HCT116 (cell line): ENCODE measurements at regions not wholly inside any gene's neighbourhood (a gene's known extent, or its start where the extent isn't known, plus 50 kb on each side); places are given as distances from the start of the nearest gene placed in this dataset.
"Not testable (repeated sequence)": the region's sequence is repeated elsewhere in the genome, so short reads cannot be mapped to it uniquely, and the experiment has no call there.

Experiments used
- ATAC-seq: fragments of 200-7000 bp; cut with Tn5 transposase; 2 replicates; pipeline ENCODE4 v1.9.1; 2020; ENCODE audit warnings: mild to moderate bottlenecking, moderate library complexity
- BruUV-seq: library from RNA; stranded (reverse); fragments of 400-500 nt; replicated peaks from 2 replicates; lab custom pipeline; 2021; lab: Mats Ljungman, UMichigan
- CTCF ChIA-PET: fragments of 300-600 bp; sonication (Branson Sonifier 250); formaldehyde crosslinking; loops from one replicate; lab custom pipeline; 2021; ENCODE audit warnings: antibody characterized with exemption; lab: Charles Lee
- POLR2A ChIA-PET: fragments of 300-600, 350-600 bp; sonication (Branson Sonifier 250); formaldehyde crosslinking; loops from one replicate; lab custom pipeline; 2021; ENCODE audit warnings: antibody characterized with exemption; lab: Charles Lee
- RAD21 ChIA-PET, 2 experiments: fragments of 300-600 bp; sonication (Branson Sonifier 250); formaldehyde crosslinking; loops; one replicate each; lab custom pipeline; 2023; ENCODE audit warnings: low total read pairs in 2 of 2; ENCODE audit not compliant: uncharacterized antibody in 2 of 2, unreplicated experiment in 2 of 2, low non-redundant PET in 1 of 2; lab: Charles Lee
- DNase-seq: peaks from one replicate; pipeline ENCODE4 v3.0.0-alpha.2; 2010; ENCODE audit warnings: low read depth, low spot score
- H2AFZ ChIP-seq: fragments of 200-600 bp; shearing (Covaris generic), sonication (generic); 2 replicates; pipeline ENCODE4 v1.6.1; 2017; ENCODE audit warnings: low read depth, mixed run types, mixed read lengths, antibody characterized with exemption, low read length; ENCODE audit not compliant: poor library complexity, severe bottlenecking
- H3K27ac ChIP-seq: 2 replicates; pipeline ENCODE4 v1.5.1; 2012; ENCODE audit warnings: low read depth, low read length
- H3K27me3 ChIP-seq: fragments of 200-600 bp; sonication (generic); 2 replicates; pipeline ENCODE4 v1.6.1; 2016; ENCODE audit warnings: mixed run types, low read length, mixed read lengths; ENCODE audit not compliant: insufficient read depth
- H3K36me3 ChIP-seq, 2 experiments: fragments of 200-500 bp in 1 of 2; fragments of 200-600 bp in 1 of 2; sonication (Bioruptor generic) in 1 of 2; sonication (generic) in 1 of 2; 2 replicates each; pipeline versions ENCODE4 v1.5.1 to v1.6.1; 2014 to 2016; ENCODE audit warnings: low read length in 2 of 2, inconsistent platforms in 1 of 2, mixed read lengths in 1 of 2, mixed run types in 1 of 2; ENCODE audit not compliant: insufficient read depth in 2 of 2, control insufficient read depth in 1 of 2
- H3K4me1 ChIP-seq, 2 experiments: fragments of 200-600 bp in 1 of 2; sonication (generic) in 1 of 2; 2 replicates each; pipeline versions ENCODE4 v1.5.1 to v1.6.1; 2012 to 2017; ENCODE audit warnings: low read length in 2 of 2, inconsistent platforms in 1 of 2, mild to moderate bottlenecking in 1 of 2, mixed read lengths in 1 of 2, mixed run types in 1 of 2, moderate library complexity in 1 of 2; ENCODE audit not compliant: insufficient read depth in 2 of 2, control insufficient read depth in 1 of 2
- H3K4me2 ChIP-seq: fragments of 200-600 bp; sonication (generic); 2 replicates; pipeline ENCODE4 v1.6.1; 2017; ENCODE audit warnings: mixed run types, low read length, mixed read lengths
- H3K4me3 ChIP-seq, 2 experiments: fragments of 200-600 bp in 1 of 2; sonication (generic) in 1 of 2; replicated peaks in 1 of 2; 2 replicates each; pipeline ENCODE4 v1.5.1; 2011 to 2016; ENCODE audit warnings: low read length in 2 of 2, control low read depth in 1 of 2, low read depth in 1 of 2, mild to moderate bottlenecking in 1 of 2, mixed read lengths in 1 of 2, mixed run types in 1 of 2
- H3K79me2 ChIP-seq: fragments of 200-600 bp; sonication (generic); 2 replicates; pipeline ENCODE4 v1.6.1; 2017; ENCODE audit warnings: mild to moderate bottlenecking, mixed run types, low read length, moderate library complexity, mixed read lengths; ENCODE audit not compliant: insufficient read depth
- H3K9ac ChIP-seq: fragments of 200-600 bp; sonication (generic); 2 replicates; pipeline ENCODE4 v1.6.1; 2016; ENCODE audit warnings: low read length, mixed read lengths
- H3K9me2 ChIP-seq: fragments of 200-600 bp; sonication (generic), shearing (Covaris generic); 2 replicates; pipeline ENCODE4 v1.6.1; 2017; ENCODE audit warnings: mixed run types, mild to moderate bottlenecking, moderate library complexity; ENCODE audit not compliant: insufficient read depth
- H3K9me3 ChIP-seq, 2 experiments: fragments of 200-500 bp in 1 of 2; fragments of 200-600 bp in 1 of 2; sonication (Bioruptor generic) in 1 of 2; sonication (generic) in 1 of 2; 2 replicates each; pipeline ENCODE4 v1.6.1; 2014 to 2017; ENCODE audit warnings: low read length in 2 of 2, mixed read lengths in 2 of 2, inconsistent platforms in 1 of 2, low read depth in 1 of 2, mild to moderate bottlenecking in 1 of 2, mixed run types in 1 of 2, moderate library complexity in 1 of 2; ENCODE audit not compliant: control insufficient read depth in 1 of 2, insufficient read depth in 1 of 2
- H4K20me1 ChIP-seq: fragments of 200-600 bp; sonication (generic), shearing (Covaris generic); 2 replicates; pipeline ENCODE4 v1.6.1; 2017; ENCODE audit warnings: mixed run types, mild to moderate bottlenecking, moderate library complexity; ENCODE audit not compliant: insufficient read depth
- ATF3 ChIP-seq: IDR thresholded peaks from 2 replicates; pipeline ENCODE4 v1.6.1; 2012
- EZH2 ChIP-seq: fragments of 200-600 bp; sonication (generic); IDR thresholded peaks from 2 replicates; pipeline ENCODE4 v1.6.1; 2017; ENCODE audit warnings: antibody characterized with exemption, mixed run types
- POLR2A ChIP-seq: IDR thresholded peaks from 2 replicates; pipeline ENCODE4 v1.7.0; 2011; ENCODE audit warnings: borderline replicate concordance; ENCODE audit not compliant: insufficient read depth, insufficient read length; ENCODE audit errors: extremely low read depth
- POLR2AphosphoS5 ChIP-seq: IDR thresholded peaks from 2 replicates; pipeline ENCODE4 v1.6.1; 2011; ENCODE audit warnings: mild to moderate bottlenecking, low read depth, low read length, moderate library complexity
- SIN3A ChIP-seq: IDR thresholded peaks from 2 replicates; pipeline ENCODE4 v1.6.1; 2012; ENCODE audit warnings: low read depth
- TCF7L2 ChIP-seq: IDR thresholded peaks from 2 replicates; pipeline ENCODE4 v1.7.0; 2011; ENCODE audit warnings: borderline replicate concordance, inconsistent platforms; ENCODE audit not compliant: insufficient read depth, insufficient read length; ENCODE audit errors: extremely low read depth
- YY1 ChIP-seq: IDR thresholded peaks from 2 replicates; pipeline ENCODE4 v1.6.1; 2011; ENCODE audit warnings: low read length, low read depth, moderate library complexity, mild to moderate bottlenecking; ENCODE audit not compliant: insufficient replicate concordance; ENCODE audit errors: extremely low read depth
- ZFX ChIP-seq: fragments of 450-650 bp; IDR thresholded peaks from 2 replicates; pipeline ENCODE4 v1.6.1; 2017
- intact Hi-C: fragments of 100-400 bp; cut with micrococcal nuclease; formaldehyde crosslinking; loops from 2 replicates; pipeline ENCODE4 v1.10.0; 2022

- ChIA-PET POLR2A (no interaction called here), RAD21 (no interaction called here)
Measured at GRCh38 chr6:144438103-144438502, 153.0 kb downstream of the UTRN start.

GRCh38 chr6:144439016-144439415, 153.9 kb downstream of the UTRN start:
- ChIA-PET POLR2A (no interaction called here), RAD21 (no interaction called here), CTCF (no interaction called here)
- H3K27me3 ChIP-seq, result no peaks in the 10 kb centered on the region
- BruUV-seq, result no TSS peak
- no peak for DNase-seq
- H3K4me3 ChIP-seq, result no peak overlapping the region
- no peak for ATAC-seq
- no peak overlapping the region for H3K4me2 ChIP-seq
- H3K27ac ChIP-seq, result no peak overlapping the region
- TF ChIP-seq ZFX, result no peak
- no peak for TF ChIP-seq SIN3A
- TF ChIP-seq YY1, result no peak
- TF ChIP-seq POLR2A, result no peak
- TF ChIP-seq EZH2, result no peak
- no peak for TF ChIP-seq POLR2AphosphoS5
- TF ChIP-seq TCF7L2, result no peak
- TF ChIP-seq ATF3, result no peak
- H4K20me1 ChIP-seq, result no peaks in the 10 kb centered on the region
- intact Hi-C loops, result no loop called here
- no peaks in the 10 kb centered on the region for H3K79me2 ChIP-seq
- peaks cover 0 to 5% of the 10 kb centered on the region in 2 experiments; a peak in 1 of 4 replicates for H3K36me3 ChIP-seq
- peaks cover 0 to 15% of the 10 kb centered on the region in 2 experiments; a peak in 2 of 4 replicates for H3K4me1 ChIP-seq
- H3K9me3 ChIP-seq, result no peaks in the 10 kb centered on the region; a peak in 1 of 4 replicates
- no peak overlapping the region for H2AFZ ChIP-seq
- H3K9ac ChIP-seq, result no peak overlapping the region
- H3K9me2 ChIP-seq, result no peaks in the 10 kb centered on the region; the same call in 1 of the 2 replicates

More at GRCh38 chr6:144438103-144438502, 153.0 kb downstream of the UTRN start:
- no TSS peak for BruUV-seq
- CTCF ChIA-PET, result no interaction called here
- TF ChIP-seq POLR2AphosphoS5, result no peak
- TF ChIP-seq, all 23 proteins: peak for 0
- Histone ChIP-seq H3K79me2 (no peaks in the 10 kb centered on the region), H3K4me1 (peaks cover 0 to 15% of the 10 kb centered on the region in 2 experiments; a peak in 2 of 4 replicates), H3K9me3 (no peaks in the 10 kb centered on the region; a peak in 1 of 4 replicates), H3K4me3 (no peak overlapping the region), H2AFZ (no peak overlapping the region), H3K27ac (no peak overlapping the region), H3K9ac (no peak overlapping the region), H3K27me3 (no peaks in the 10 kb centered on the region), H3K4me2 (no peak overlapping the region), H3K9me2 (no peaks in the 10 kb centered on the region), H3K36me3 (peaks cover 0 to 5% of the 10 kb centered on the region in 2 experiments; a peak in 1 of 4 replicates), H4K20me1 (no peaks in the 10 kb centered on the region)
- no peak for ATAC-seq
- intact Hi-C loops, result no loop called here
- no peak for DNase-seq

DNA sequence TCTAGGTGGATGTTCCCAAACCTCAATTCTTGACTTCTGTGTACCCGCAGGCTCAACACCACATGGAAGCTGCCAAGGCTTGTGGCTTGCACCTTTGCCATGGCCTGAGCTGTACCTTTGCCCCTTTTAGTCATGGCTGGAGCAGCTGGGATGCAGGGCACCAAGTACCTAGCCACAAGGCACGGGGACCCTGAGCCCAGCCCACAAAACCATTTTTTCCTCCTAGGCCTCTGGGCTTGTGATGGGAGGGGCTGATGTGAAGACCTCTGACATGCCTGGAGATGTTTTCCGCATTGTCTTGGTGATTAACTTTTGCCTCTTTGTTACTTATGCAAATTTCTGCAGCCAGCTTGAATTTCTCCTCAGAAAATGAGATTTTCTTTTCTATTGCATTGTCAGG, 156.7 kb downstream of the UTRN start:
- H3K9me3 ChIP-seq, H3K79me2 ChIP-seq, H3K27me3 ChIP-seq, BruUV-seq, H3K4me3 ChIP-seq, CTCF ChIA-PET, ATAC-seq, H4K20me1 ChIP-seq, H3K4me2 ChIP-seq, RAD21 ChIA-PET, intact Hi-C loops, H3K9ac ChIP-seq, H3K4me1 ChIP-seq, H2AFZ ChIP-seq, DNase-seq, POLR2A ChIA-PET, H3K36me3 ChIP-seq, H3K9me2 ChIP-seq, H3K27ac ChIP-seq: not testable (repeated sequence)
